ENCODE measurements at regions not wholly inside any gene's neighbourhood (a gene's known extent, or its start where the extent isn't known, plus 50 kb on each side); places are given as distances from the start of the nearest gene placed in this dataset.

DNA sequence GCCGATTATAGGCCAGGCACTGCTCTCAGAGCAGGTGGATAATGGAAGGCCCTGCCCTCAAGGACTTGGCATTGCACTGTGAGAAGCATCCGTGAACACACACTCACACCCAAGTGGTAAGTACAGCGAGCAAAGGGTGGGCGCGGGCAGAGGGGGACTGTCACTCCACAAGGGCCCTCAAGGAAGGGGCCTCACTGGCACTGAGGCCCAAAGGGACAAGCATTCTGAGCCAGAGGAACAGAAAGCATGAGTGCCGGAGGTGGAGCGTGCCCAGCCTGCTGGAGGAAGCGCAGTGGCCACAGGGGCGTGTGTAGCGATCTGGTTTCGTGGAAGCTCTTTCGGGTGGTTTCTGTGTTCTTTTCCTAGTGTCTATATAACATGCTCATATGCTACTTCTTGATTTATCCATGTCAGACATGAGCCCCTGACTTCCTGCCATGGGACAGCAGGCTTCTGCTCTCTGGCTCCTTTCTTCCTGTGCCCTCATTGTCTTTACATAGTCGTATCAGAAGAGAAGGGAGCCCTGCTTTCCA is 132.7 kb upstream of the ASB18 start:
- DNase-seq (ENCODE audit: low read depth, low spot score), result no peak
- in situ Hi-C loops (cut with HindIII; ENCODE audit: low pct_unique_long_range_greater_than_20kb, low sequenced_read_pairs), result no loop called here

DNA sequence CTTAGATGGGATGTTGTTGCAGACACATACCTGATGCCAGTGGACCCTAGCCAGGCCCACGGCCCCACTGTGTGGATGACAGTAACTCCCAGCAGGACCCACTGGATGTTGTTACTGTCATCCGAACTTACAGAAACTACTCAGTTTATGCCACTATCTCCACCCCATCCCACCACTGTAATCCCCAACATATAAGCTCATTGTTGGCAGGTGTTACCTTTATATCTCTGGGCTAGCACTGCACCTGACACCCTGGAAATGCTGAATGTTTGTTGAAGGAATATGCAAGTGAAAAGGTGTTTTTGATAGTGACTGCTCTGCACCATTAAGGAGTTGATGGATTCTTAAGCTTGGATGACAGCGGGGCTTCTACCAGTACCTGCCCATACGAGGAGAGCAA is 133.5 kb upstream of the ASB18 start:
- in situ Hi-C loops (cut with HindIII; ENCODE audit: low pct_unique_long_range_greater_than_20kb, low sequenced_read_pairs), result no loop called here
- no peak for DNase-seq (ENCODE audit: low read depth, low spot score)

DNA sequence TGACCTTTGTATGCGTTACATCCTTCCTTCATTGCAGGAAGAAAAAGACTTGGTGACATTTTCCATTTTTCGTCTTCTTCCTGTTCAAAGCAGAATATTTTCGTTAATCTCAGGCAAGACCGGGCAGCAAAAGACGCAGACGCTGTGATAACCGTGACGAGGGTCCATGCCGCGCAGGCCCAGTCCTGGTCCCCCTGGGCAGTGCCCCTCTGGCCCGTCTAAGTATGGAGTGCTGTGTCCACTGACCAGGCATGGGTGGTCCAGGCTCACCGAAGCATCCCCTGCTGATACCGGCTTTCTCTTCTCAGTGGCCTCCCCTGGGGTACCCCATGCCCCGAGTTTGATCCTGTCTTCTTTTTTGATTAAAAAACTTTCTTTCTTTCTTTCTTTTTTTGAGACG is 135.2 kb upstream of the ASB18 start:
- no peak for DNase-seq (ENCODE audit: low read depth, low spot score)
- in situ Hi-C loops (cut with HindIII; ENCODE audit: low pct_unique_long_range_greater_than_20kb, low sequenced_read_pairs), result no loop called here

DNA sequence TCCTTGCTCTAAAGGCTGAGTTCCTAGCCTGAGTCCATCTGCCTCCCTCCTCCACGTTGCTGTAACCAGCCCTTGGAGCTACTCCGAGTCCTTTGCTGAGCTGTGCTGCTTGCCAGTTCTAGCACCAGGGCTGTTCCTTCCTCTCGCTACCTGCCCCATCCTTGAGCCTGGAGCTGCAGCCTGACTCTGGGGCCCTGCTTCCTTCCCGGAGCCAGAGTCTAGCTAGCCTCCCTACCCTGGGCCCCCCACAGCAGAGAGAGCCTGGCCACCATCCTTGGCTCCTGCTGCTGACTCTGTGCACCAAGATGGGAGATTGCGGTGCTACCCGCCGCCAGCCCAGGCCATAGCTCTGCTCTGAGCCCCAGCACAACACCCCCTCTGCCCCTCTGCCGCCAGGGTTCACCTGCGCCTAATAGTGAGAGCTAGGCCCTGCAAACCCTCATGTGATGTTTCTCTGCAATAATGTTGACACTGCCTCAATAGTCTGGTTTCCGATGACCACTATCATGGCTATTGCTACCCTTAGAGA is 135.9 kb upstream of the ASB18 start:
- in situ Hi-C loops (cut with HindIII; ENCODE audit: low pct_unique_long_range_greater_than_20kb, low sequenced_read_pairs), result no loop called here
- no peak for DNase-seq (ENCODE audit: low read depth, low spot score)

DNA sequence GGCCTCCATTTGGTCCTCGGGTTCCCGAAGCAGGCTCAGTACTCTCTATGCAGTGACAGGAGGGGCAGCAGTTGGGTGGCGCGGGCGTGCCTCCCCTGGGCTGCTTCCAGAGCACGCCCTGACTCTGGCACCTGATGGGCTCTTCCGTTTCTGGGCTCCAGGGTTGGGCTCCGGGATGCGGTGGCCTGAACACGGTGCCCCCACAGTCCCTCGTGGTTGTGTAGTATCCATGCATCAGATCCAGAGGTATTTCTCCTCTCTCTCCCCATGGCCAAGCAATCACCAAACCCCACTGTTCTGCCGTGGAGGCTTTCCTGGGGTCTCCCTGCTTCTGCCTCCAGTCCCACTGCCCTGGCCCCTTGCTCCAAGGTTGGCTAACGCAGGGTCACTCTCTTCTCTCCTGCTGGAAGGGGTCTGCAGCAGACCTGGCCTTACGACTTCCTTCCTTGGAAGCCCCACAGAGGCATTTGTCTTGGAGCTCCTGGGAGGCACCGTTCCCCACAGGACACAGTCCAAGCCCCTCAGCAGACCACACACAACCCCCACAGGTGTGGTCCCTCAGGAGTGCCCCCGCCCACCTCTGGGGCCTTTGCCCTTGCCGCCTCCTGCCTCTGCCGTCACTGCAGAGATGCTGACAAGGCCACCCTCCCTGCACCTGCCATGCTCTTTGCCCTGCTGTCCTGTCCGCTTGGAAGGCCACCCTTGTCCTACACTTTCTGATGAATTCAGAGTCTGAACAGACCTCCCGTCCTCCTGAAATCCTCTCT is 136.6 kb upstream of the ASB18 start:
- in situ Hi-C loops (cut with HindIII; ENCODE audit: low pct_unique_long_range_greater_than_20kb, low sequenced_read_pairs), result no loop called here
- DNase-seq (ENCODE audit: low read depth, low spot score), result no peak

DNA sequence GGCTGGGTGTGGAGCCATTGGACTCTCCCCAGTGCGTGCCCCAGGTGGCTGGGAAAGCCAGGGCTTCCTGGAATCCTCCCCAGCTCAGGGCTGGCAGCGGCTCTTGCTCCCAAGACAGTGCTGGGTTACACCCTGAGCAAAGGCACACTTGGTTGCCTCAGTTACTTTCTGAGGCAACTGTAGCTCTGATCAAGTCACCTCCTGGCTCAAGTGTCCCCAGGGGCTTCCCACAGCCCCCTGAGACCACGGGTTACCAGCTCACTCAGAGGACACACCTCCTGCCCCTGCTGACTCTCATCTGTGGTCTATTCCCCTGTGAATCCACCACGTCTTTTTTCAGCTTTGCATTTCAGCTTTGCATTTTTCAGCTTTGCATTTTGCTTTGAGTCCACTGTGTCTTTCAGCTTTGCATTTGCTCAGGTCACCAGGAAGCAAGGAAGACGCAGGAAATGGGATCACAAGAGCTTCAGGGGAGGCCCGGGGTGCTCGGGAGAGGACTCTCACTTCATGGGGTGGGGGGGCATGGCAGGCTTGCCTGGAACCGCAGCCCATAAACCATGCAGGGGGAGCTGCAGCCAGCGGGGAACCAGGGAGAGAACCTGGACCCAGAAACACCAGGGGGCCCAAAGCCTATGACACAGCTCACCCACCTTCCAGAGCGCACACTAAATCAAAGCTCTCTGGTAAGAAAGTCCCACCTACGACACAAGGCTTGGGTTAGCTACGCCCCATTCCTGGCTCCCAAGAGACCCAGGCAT is 138.0 kb upstream of the ASB18 start:
- DNase-seq (ENCODE audit: low read depth, low spot score), result no peak
- in situ Hi-C loops (cut with HindIII; ENCODE audit: low pct_unique_long_range_greater_than_20kb, low sequenced_read_pairs), result no loop called here

DNA sequence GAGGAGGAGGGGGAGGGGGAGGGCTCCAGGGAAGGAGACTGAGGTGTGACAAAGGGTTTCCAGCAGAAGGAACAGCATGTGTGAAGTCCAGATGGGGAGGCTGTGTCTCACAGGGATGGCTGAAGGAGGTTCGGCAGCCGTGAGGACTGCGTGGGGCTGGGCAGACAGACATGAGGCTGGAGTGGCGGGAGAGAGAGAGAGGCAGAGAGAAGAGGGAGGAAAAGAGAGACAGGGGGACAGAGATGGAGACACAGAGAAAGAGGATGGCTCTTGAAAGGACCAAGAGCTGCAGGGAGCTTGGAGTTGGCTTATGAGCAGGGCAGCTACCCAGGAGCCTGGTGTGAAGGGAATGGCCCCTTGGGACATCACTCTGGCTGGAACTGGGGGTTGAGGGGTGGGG is 138.9 kb upstream of the ASB18 start:
- DNase-seq (ENCODE audit: low read depth, low spot score), result no peak
- in situ Hi-C loops (cut with HindIII; ENCODE audit: low pct_unique_long_range_greater_than_20kb, low sequenced_read_pairs), result no loop called here

DNA sequence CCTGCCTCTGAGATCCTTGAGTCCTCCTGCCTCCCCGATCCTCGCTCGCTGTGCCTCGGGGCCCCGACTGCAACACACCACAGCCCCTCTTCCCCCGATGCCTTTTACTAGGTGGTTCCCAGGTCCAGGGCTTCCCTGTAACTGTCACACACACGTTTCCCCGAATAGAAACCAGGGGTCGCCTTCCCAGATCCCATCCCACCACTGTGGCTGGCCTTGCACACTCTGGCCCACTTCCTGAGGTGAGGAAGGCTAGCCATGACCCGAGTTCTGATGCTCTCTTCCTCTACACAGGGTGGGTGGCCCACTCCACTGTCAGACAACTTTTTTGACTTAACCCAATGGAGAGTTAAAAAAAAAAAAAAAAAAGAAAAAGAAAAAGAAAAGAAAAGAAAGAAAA is 139.6 kb upstream of the ASB18 start:
- no peak for DNase-seq (ENCODE audit: low read depth, low spot score)
- in situ Hi-C loops (cut with HindIII; ENCODE audit: low pct_unique_long_range_greater_than_20kb, low sequenced_read_pairs), result no loop called here

DNA sequence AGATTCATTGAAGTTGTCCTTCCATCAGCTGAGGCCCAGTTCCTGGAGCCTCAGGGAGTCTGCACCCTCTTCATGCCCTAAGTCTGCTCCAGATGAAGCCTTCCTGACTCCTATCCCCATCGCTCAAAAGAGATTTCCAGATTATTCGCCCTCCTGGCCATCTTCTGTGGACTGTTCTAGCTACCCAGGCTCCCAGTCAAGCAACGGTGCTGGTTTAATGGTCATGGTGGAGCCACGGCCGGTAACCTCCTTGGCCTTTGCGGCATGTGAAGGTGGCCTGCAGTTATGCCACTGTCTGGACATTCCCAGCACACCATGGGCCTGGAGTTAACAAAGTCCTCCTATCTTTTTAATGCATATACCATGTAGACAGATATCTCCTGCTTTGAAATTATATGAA is 140.1 kb upstream of the ASB18 start:
- in situ Hi-C loops (cut with HindIII; ENCODE audit: low pct_unique_long_range_greater_than_20kb, low sequenced_read_pairs), result no loop called here

DNA sequence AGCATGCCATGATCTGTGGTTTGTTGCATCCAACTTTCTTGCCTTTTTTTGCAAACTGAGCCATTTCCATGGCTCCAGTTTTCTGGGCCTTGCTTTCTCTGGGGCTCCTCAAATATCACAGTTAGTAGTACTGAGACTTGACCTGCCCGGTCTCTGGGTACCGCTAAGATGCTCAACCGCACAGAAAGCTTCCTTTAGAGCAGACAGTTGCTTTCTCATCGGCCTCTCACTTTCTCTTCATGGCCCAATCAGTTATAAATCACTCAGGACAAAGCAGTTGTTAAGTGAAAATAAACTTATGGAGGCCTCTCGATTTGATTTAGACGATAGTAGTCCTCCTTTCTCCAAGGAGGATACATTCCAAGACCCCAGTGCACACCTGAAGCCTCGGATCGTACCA is 141.2 kb upstream of the ASB18 start:
- DNase-seq (ENCODE audit: low read depth, low spot score), result no peak
- in situ Hi-C loops (cut with HindIII; ENCODE audit: low pct_unique_long_range_greater_than_20kb, low sequenced_read_pairs), result no loop called here

More for the DNA sequence above, 140.1 kb upstream of the ASB18 start:
- DNase-seq (ENCODE audit: low read depth, low spot score), result no peak

DNA sequence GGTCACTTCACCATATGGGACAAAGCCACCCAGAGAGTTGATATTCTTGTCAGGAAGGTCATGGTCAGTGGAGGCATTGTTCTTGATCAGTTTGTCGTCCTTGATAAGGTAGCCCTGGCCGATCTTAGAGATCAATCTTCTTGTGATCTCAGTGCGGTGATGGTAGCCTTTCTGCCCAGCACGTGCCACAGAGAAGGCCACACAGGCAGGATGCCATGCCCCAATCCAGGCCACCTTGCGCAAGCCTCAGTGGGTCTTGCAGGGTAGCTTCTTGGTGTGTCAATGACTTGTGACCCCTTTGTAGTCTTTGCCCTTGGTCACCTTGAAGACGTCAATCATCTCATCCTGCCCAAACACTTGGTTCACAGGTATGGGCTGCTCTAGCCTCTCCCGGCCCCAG is 143.9 kb upstream of the ASB18 start:
- in situ Hi-C loops (cut with HindIII; ENCODE audit: low pct_unique_long_range_greater_than_20kb, low sequenced_read_pairs), result no loop called here

DNA sequence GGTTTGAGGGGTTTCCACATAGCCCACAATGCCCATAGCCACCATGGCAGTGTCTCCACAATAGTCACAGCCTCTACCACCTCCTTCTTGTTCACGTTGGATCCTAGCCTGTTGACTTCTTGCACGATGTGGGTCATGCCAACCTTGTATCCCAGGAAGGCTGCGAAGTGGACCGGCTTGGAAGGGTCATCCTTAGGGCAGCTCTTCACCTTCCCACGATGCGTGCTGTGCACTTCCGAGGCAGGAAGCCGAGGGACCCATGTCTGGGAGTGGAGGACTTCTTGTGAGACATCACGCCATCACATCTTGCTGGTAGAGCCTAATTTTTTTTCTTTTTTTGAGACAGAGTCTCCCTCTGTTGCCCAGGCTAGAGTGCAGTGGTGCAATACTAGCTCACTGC is 144.6 kb upstream of the ASB18 start:
- in situ Hi-C loops (cut with HindIII; ENCODE audit: low pct_unique_long_range_greater_than_20kb, low sequenced_read_pairs), result no loop called here

More for the DNA sequence above, 143.9 kb upstream of the ASB18 start:
- DNase-seq (ENCODE audit: low read depth, low spot score), result no peak

DNA sequence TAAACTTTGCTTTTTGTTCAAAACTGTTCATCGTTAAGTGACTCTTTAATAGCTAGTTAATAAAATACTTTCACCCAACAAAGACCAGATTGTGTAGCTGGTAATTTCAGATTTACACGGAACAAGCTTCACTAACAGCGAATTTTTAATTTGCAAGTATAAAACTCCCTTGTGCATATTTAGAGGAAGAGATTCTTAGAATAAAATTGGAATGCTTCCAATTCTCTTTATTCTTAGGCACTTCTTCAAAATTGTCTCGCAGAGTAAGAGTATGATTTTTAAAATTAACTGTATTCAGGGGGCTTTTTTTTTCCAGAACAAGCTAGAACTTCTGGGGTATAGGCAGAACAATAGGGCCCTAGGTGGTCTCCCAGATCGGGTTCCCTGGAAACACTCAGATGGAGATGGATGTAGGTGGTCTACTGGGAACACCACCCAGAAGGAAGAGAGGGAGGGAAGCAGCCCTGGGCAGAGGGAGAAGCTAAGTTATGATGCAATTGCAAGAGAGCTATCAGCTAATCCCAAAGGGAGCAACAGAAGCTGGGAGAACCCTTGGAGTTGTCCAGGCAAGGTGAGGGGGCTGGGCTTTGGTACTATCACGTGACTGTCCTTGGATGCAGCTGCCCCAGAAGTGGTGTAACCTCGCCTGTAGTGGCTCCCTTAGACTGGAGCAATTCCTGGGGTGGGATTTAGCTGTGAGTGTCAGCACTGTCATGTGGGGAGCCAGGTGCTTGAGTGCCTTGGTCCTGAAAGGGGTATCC is 151.7 kb upstream of the ASB18 start:
- DNase-seq (ENCODE audit: low read depth, low spot score), result no peak
- in situ Hi-C loops (cut with HindIII; ENCODE audit: low pct_unique_long_range_greater_than_20kb, low sequenced_read_pairs), result no loop called here

More for the DNA sequence above, 144.6 kb upstream of the ASB18 start:
- DNase-seq (ENCODE audit: low read depth, low spot score), result no peak

DNA sequence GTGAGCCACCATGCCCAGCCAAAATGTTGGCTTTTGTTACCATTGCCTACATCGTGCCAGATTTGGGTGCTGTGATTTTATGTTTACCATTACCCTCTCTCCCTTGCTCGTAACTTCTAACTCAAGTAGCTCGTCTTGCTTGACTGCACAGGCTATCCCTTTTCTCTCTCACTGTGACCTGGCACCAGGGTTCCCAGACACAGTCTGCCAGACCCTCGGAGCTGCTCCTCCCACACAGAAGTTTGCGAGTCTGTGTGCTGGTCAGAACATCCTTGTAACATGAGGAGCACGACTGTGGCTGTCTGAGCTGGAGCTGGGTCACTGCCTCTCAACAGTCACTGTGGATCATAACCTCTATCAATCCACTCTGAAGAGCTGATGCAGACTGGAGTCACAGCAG is 152.5 kb upstream of the ACKR3 start:
- in situ Hi-C loops (cut with HindIII; ENCODE audit: low pct_unique_long_range_greater_than_20kb, low sequenced_read_pairs), result no loop called here
- DNase-seq (ENCODE audit: low read depth, low spot score), result no peak

DNA sequence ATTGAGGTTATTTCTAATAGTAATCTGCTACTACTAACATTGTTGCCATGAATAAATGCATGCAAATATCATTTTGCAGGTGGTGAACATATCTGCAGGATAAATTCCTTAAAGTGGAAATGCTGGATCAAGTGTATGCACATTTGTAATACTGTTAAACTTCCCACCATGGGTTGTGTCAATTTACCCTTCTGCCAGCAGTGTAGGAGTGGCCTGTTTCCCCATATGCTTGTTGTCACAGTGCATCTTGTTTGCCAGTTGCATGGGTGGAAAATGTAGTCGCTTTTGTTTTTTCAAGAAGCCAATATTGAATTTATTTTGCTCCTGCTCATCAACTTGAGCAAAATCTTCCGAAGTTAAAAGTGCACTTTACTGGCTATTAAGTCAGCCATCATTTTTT is 139.0 kb upstream of the ACKR3 start:
- in situ Hi-C loops (cut with HindIII; ENCODE audit: low pct_unique_long_range_greater_than_20kb, low sequenced_read_pairs), result no loop called here
- no peak for DNase-seq (ENCODE audit: low read depth, low spot score)

DNA sequence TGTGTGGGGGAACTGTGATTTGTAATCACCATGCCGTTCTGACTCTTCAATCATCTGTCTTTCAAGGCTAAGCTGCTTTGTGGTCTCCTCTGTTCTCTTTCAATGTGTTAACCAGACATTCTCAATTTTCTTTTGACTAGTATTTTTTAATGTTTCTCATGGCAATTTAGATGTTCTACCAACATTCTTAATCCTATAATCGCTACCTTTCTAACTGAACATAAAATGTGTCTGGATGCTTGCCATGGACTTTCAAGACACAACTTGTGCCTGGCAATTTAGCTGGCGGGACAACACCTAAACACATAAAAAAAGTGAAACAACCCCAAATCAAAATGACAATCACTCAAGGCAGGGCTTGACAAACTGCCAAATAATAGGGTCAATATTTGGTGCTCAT is 135.0 kb upstream of the ACKR3 start:
- in situ Hi-C loops (cut with HindIII; ENCODE audit: low pct_unique_long_range_greater_than_20kb, low sequenced_read_pairs), result no loop called here
- DNase-seq (ENCODE audit: low read depth, low spot score), result no peak

DNA sequence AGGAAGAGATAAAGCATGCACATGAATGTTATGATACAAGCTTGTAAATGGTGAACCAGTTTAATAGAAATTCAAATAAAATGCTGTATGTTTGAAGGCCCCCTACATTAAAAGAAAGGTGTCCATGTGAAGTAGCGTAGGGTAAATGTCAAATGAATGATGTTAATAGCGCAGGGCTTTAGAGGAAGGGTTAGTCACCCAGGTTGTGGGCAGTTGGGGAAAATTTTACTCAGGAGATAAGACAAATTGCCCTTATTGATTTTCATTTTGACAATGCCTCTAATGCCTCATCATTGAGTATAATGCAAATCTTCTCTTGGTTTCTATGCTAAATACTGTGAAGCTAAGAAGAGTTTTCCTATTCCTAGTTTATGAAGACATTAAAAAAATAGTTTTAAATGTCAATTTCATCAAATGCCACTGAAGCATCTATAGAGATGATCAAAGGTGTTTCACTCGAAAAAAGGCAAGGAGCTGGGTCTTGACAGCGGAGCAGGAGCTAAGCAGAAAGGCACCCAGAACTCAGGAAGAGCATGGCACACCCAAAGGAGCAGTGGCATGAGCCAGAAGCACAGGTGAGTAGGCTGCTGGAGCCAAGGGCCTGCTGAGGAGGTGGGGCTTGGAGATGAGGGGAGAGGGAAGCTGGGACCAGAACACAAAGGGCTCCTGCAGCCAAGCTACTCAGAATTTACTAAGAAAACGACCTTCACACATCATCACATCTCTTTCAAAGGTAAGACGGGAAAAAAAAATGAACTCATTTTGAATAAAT is 129.3 kb upstream of the ACKR3 start:
- in situ Hi-C loops (cut with HindIII; ENCODE audit: low pct_unique_long_range_greater_than_20kb, low sequenced_read_pairs), result no loop called here
- no peak for DNase-seq (ENCODE audit: low read depth, low spot score)

Measured in SK-MEL-5 (cell line).